Stomach (tissue), 8 donors: ENCODE measurements at regions not wholly inside any gene's neighbourhood (a gene's known extent, or its start where the extent isn't known, plus 50 kb on each side); places are given as distances from the start of the nearest gene placed in this dataset.

Source experiments
- DNase-seq, 2 donors: peaks; one replicate each; pipeline versions ENCODE4 v3.0.0 to v3.0.0-alpha.2; 2013 to 2019
- H3K27ac ChIP-seq, 5 donors: fragments of 200-600 bp in 4 of 5; sonication (generic) in 4 of 5; one replicate each; pipeline ENCODE4 v1.5.1; 2013 to 2019; ENCODE audit warnings: mild to moderate bottlenecking in 1 of 5, moderate library complexity in 1 of 5
- H3K27me3 ChIP-seq, 3 donors: fragments of 200-600 bp; sonication (generic); one replicate each; pipeline ENCODE4 v1.5.1; 2017 to 2019; ENCODE audit warnings: mixed run types in 1 of 3
- H3K36me3 ChIP-seq, 4 donors: fragments of 200-600 bp; sonication (generic); 1 replicate in 3 of 4; 2 replicates in 1 of 4; pipeline ENCODE4 v1.5.1; 2016 to 2019
- H3K4me1 ChIP-seq, 4 donors: fragments of 200-600 bp; sonication (generic); one replicate each; pipeline ENCODE4 v1.5.1; 2016 to 2019
- H3K4me3 ChIP-seq, 4 donors: fragments of 200-600 bp; sonication (generic) in 3 of 4; one replicate each; pipeline ENCODE4 v1.5.1; 2016 to 2019; ENCODE audit warnings: mild to moderate bottlenecking in 1 of 4
- H3K9me3 ChIP-seq, 4 donors: fragments of 200-600 bp; sonication (generic); one replicate each; pipeline ENCODE4 v1.5.1; 2016 to 2019
- EP300 ChIP-seq: sonication (generic); formaldehyde crosslinking; IDR thresholded peaks from one replicate; pipeline ENCODE4 v1.6.1; 2017; ENCODE audit warnings: antibody characterized with exemption
- POLR2A ChIP-seq, 4 donors: fragments of 450-650 bp; IDR thresholded peaks; one replicate each; pipeline ENCODE4 v1.6.1; 2016; ENCODE audit warnings: antibody characterized with exemption in 4 of 4, control low read depth in 2 of 4, mild to moderate bottlenecking in 1 of 4, moderate library complexity in 1 of 4
- POLR2AphosphoS5 ChIP-seq, 3 donors: sonication (generic); formaldehyde crosslinking; IDR thresholded peaks; one replicate each; pipeline ENCODE4 v1.6.1; 2016; ENCODE audit warnings: antibody characterized with exemption in 3 of 3
- WGBS, 5 donors: extraction: QIAGEN DNeasy Blood & Tissue Kit in 3 of 5; methylation state at CpG; one replicate each; pipeline versions ENCODE4 v1.1.5 to v1.1.7; 2013 to 2018; 5-methylcytosine and 5-hydroxymethylcytosine counted together
- intact Hi-C: fragments of 100-400 bp; cut with DNase I; formaldehyde crosslinking; loops from one replicate; pipeline ENCODE4 v1.15.1; 2023; ENCODE audit warnings: low total_unique reads
- TF ChIP-seq, protein P1 (sequence below), 7 experiments: fragments of 450-650 bp in 4 of 7; fragments of 200-600 bp in 3 of 7; sonication (generic) in 3 of 7; IDR thresholded peaks; one replicate each; pipeline ENCODE4 v1.5.1; 2016 to 2019; ENCODE audit warnings: antibody characterized with exemption in 7 of 7, control low read depth in 2 of 7, mild to moderate bottlenecking in 1 of 7
- donor health status: healthy with polysubstance abuse.
- donor health status: Bipolar disorder and iron deficiency.
- donor health status: healthy.

DNA sequence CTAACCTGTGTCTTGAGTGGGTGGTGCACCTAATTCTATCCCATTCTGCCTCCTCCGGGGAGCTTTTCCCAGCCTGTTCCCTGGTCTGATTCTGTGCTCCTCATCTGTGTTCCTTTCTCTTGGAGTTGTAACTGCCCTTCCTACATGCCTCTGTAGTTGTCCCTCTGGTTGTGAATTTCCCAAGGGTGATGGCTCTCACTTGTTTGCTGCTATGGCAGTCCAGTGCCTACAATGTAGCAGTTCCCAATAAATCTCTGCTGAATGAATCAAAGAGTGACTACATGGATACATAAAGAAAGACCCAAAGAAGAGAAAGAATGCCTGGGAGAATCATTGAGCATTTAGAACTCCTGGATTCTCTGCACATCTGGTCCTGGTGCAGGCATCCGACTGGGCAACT lies 141.6 kb downstream of the HS3ST1 start:
- no peaks in the 10 kb centered on the region for H3K36me3 ChIP-seq
- no peak for DNase-seq
- TF ChIP-seq POLR2A (IDR thresholded peaks at IDR 0.05): no peak
- TF ChIP-seq, protein P1, sequence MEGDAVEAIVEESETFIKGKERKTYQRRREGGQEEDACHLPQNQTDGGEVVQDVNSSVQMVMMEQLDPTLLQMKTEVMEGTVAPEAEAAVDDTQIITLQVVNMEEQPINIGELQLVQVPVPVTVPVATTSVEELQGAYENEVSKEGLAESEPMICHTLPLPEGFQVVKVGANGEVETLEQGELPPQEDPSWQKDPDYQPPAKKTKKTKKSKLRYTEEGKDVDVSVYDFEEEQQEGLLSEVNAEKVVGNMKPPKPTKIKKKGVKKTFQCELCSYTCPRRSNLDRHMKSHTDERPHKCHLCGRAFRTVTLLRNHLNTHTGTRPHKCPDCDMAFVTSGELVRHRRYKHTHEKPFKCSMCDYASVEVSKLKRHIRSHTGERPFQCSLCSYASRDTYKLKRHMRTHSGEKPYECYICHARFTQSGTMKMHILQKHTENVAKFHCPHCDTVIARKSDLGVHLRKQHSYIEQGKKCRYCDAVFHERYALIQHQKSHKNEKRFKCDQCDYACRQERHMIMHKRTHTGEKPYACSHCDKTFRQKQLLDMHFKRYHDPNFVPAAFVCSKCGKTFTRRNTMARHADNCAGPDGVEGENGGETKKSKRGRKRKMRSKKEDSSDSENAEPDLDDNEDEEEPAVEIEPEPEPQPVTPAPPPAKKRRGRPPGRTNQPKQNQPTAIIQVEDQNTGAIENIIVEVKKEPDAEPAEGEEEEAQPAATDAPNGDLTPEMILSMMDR (IDR thresholded peaks at IDR 0.05): no peak
- no peak for TF ChIP-seq EP300
- TF ChIP-seq POLR2AphosphoS5 (IDR thresholded peaks at IDR 0.05): no peak
- no peak overlapping the region for H3K4me3 ChIP-seq
- WGBS, 5 donors: 76 to 98% (median 91%) methylated on average over 2 of the region's 2 CpGs
- H3K9me3 ChIP-seq: peaks cover 0 to 14% (median 4%) of the 10 kb centered on the region in 4 donors
- H3K27me3 ChIP-seq: no peaks in the 10 kb centered on the region
- intact Hi-C loops: no loop called here
- no peak overlapping the region for H3K27ac ChIP-seq
- no peaks in the 10 kb centered on the region for H3K4me1 ChIP-seq

- DNase-seq: no peak
- Histone ChIP-seq H3K36me3 (no peaks in the 10 kb centered on the region), H3K27ac (no peak overlapping the region), H3K4me3 (no peak overlapping the region), H3K27me3 (no peaks in the 10 kb centered on the region), H3K4me1 (no peaks in the 10 kb centered on the region), H3K9me3 (peaks cover 0 to 14% (median 4%) of the 10 kb centered on the region in 4 donors)
- TF ChIP-seq POLR2AphosphoS5 (IDR thresholded peaks at IDR 0.05) (no peak), POLR2A (IDR thresholded peaks at IDR 0.05) (no peak), EP300 (no peak)
- TF ChIP-seq, protein P1 (IDR thresholded peaks at IDR 0.05): no peak
- WGBS, 5 donors: 25 to 39% (median 37%) methylated on average over 2 of the region's 2 CpGs
- intact Hi-C loops: no loop called here
These were observed 142.2 kb downstream of the HS3ST1 start for GRCh38 chr4:11286533-11286932.

DNA sequence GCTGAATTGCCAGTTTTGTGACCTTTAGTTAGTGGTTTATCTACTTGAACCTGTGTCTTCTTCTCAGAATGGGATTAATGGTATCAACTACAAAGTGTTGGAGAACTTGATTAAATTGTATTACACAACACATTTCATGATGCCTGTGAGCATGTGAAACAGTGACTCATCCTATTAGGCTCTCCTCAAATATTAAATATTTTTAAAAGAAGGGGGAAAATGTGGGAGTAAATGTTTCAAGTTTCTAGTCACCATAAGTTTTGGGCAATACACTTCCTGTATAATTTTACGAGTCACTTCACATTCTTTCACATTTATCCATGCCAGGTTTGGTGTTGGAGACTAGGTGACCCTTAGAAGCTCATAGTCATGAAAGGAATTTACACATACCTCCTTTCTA lies 147.0 kb downstream of the HS3ST1 start:
- WGBS, 5 donors: 69 to 87% (median 78%) methylated on average over 1 of the region's 1 CpG
- intact Hi-C loops: no loop called here
- DNase-seq: no peak
- TF ChIP-seq POLR2A (IDR thresholded peaks at IDR 0.05): no peak
- TF ChIP-seq, protein P1 (IDR thresholded peaks at IDR 0.05): no peak
- no peak for TF ChIP-seq POLR2AphosphoS5 (IDR thresholded peaks at IDR 0.05)
- TF ChIP-seq EP300: no peak
- Histone ChIP-seq H3K4me1 (no peaks in the 10 kb centered on the region), H3K36me3 (no peaks in the 10 kb centered on the region), H3K4me3 (no peak overlapping the region), H3K9me3 (peaks cover 0 to 14% (median 4%) of the 10 kb centered on the region in 4 donors), H3K27ac (no peak overlapping the region), H3K27me3 (no peaks in the 10 kb centered on the region)

GRCh38 chr4:11271263-11271662 lies 157.4 kb downstream of the HS3ST1 start:
- intact Hi-C loops: no loop called here
- peak; percentile 12 to 29 for DNase-seq
- Histone ChIP-seq H3K9me3 (no peaks in the 10 kb centered on the region), H3K4me3 (no peak overlapping the region), H3K27ac (peak overlapping the region in 1 of 5 donors; percentile 30), H3K36me3 (no peaks in the 10 kb centered on the region), H3K27me3 (no peaks in the 10 kb centered on the region), H3K4me1 (no peaks in the 10 kb centered on the region)
- peak in 1 of 3 donors; percentile 34 for TF ChIP-seq POLR2AphosphoS5 (IDR thresholded peaks at IDR 0.05)
- TF ChIP-seq EP300: no peak
- WGBS, 5 donors: 51 to 67% (median 55%) methylated on average over 4 of the region's 4 CpGs

DNA sequence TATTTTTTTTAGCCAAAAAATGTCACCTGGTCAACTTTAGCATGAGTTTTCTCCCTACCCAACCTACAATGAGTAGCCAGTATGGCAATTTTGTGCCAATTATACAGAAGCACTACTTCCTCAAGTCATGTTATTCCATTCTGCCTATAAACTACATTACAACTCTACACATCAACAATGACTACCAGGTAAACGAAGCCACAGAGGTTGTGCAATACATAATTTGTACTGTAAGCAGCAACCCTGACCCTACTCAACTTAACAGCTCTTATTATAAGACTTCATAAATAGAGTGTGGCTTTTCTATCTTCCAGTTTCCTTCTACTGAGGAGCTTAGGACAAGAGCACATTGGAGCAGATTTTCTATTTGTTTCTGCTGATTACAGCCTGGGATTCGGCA lies 160.5 kb downstream of the HS3ST1 start:
- Histone ChIP-seq H3K36me3 (no peaks in the 10 kb centered on the region), H3K4me3 (no peak overlapping the region), H3K27me3 (no peaks in the 10 kb centered on the region), H3K9me3 (no peaks in the 10 kb centered on the region), H3K4me1 (no peaks in the 10 kb centered on the region), H3K27ac (no peak overlapping the region)
- DNase-seq: no peak
- WGBS, 5 donors: 26 to 50% (median 35%) methylated on average over 2 of the region's 2 CpGs
- intact Hi-C loops: no loop called here
- TF ChIP-seq, protein P1 (IDR thresholded peaks at IDR 0.05): no peak
- TF ChIP-seq POLR2A (IDR thresholded peaks at IDR 0.05) (no peak), EP300 (no peak), POLR2AphosphoS5 (IDR thresholded peaks at IDR 0.05) (no peak)
